ENCODE measurements at regions not wholly inside any gene's neighbourhood (a gene's known extent, or its start where the extent isn't known, plus 50 kb on each side); places are given as distances from the start of the nearest gene placed in this dataset.

DNA sequence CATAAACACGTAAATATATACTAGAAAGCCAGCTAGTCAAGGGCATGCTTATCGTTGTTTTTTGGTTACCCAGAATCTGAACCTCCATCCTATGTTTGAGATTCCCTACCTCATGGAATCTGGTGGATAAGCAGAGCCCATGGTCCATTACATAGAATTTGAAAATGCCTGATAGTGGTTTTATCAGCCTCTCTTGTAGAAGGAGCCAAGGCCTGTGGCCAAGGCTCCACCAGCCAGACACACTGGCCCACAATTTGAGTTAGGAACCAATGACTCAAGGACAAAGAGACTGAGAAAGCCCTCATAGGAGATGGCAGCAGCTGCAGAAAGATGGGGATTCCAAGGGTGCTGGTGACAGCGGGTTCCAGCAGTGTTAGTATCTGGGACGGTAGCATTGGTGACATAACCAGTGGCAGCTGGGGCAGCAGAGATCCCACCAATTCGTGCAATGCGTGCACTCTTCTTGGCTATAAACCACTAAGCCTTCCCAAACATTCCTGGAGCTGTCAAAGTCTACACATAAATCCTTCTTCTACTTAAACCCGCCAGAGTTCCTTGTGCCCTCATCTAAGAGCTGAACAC, 51.2 kb upstream of the RMDN2 start:
- intact Hi-C loops (cut with DNase I), result no loop called here
- Histone ChIP-seq H3K9ac (ENCODE audit: low read length in 3 of 3) (no peak overlapping the region), H3K27me3 (ENCODE audit: control insufficient read depth, insufficient read depth, low read length) (no peaks in the 10 kb centered on the region), H3K4me3 (ENCODE audit: low read length in 3 of 3) (no peak overlapping the region), H3K4me1 (ENCODE audit: control insufficient read depth in 2 of 3, insufficient read depth in 2 of 3, low read depth in 1 of 3, low read length in 3 of 3) (no peaks in the 10 kb centered on the region), H3K36me3 (ENCODE audit: control insufficient read depth in 2 of 3, insufficient read depth in 3 of 3, low read length in 3 of 3) (no peaks in the 10 kb centered on the region), H3K9me3 (ENCODE audit: control insufficient read depth in 2 of 3, insufficient read depth in 1 of 3, low read length in 3 of 3) (no peaks in the 10 kb centered on the region), H3K27ac (ENCODE audit: low read depth in 2 of 2, low read length in 2 of 2) (no peak overlapping the region)
- TF ChIP-seq, protein P1, sequence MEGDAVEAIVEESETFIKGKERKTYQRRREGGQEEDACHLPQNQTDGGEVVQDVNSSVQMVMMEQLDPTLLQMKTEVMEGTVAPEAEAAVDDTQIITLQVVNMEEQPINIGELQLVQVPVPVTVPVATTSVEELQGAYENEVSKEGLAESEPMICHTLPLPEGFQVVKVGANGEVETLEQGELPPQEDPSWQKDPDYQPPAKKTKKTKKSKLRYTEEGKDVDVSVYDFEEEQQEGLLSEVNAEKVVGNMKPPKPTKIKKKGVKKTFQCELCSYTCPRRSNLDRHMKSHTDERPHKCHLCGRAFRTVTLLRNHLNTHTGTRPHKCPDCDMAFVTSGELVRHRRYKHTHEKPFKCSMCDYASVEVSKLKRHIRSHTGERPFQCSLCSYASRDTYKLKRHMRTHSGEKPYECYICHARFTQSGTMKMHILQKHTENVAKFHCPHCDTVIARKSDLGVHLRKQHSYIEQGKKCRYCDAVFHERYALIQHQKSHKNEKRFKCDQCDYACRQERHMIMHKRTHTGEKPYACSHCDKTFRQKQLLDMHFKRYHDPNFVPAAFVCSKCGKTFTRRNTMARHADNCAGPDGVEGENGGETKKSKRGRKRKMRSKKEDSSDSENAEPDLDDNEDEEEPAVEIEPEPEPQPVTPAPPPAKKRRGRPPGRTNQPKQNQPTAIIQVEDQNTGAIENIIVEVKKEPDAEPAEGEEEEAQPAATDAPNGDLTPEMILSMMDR (IDR thresholded peaks at IDR 0.05; ENCODE audit: borderline replicate concordance, extremely low read depth, insufficient read depth), result no peak
- DNase-seq (no peak), FAIRE-seq (no peak)

DNA sequence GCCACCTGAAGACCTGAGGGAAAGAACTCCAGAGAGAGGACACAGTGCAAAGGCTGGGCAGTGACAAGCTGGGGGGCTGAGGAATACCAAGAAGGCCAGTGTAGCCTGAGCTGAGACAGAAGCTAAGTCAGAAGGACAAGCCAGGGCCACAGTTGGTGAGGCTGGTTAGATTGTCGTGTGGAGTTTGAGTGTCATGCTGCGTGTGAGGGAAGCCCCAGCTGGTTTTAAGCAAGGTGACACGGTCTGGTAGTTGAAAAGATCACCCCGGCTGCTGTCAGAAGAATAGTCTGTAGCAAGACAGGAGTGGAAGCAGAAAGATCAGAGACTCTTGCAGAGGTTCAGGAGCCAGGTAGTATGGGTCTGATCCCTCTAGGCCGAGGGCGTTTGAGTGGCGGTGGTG, 50.6 kb upstream of the RMDN2 start:
- DNase-seq (no peak), FAIRE-seq (no peak)
- no peaks in the 10 kb centered on the region for H3K9me3 ChIP-seq (ENCODE audit: control insufficient read depth in 2 of 3, insufficient read depth in 1 of 3, low read length in 3 of 3)
- H3K27ac ChIP-seq (ENCODE audit: low read depth in 2 of 2, low read length in 2 of 2), result no peak overlapping the region
- H3K36me3 ChIP-seq (ENCODE audit: control insufficient read depth in 2 of 3, insufficient read depth in 3 of 3, low read length in 3 of 3), result no peaks in the 10 kb centered on the region
- H3K4me1 ChIP-seq (ENCODE audit: control insufficient read depth in 2 of 3, insufficient read depth in 2 of 3, low read depth in 1 of 3, low read length in 3 of 3), result no peaks in the 10 kb centered on the region
- no peak overlapping the region for H3K9ac ChIP-seq (ENCODE audit: low read length in 3 of 3)
- H3K4me3 ChIP-seq (ENCODE audit: low read length in 3 of 3), result no peak overlapping the region
- TF ChIP-seq, protein P1 (IDR thresholded peaks at IDR 0.05; ENCODE audit: borderline replicate concordance, extremely low read depth, insufficient read depth), result no peak
- intact Hi-C loops (cut with DNase I), result no loop called here
- no peaks in the 10 kb centered on the region for H3K27me3 ChIP-seq (ENCODE audit: control insufficient read depth, insufficient read depth, low read length)

Data from kidney (tissue), 13 donors.